WTC11 (cell line): ENCODE measurements at regions not wholly inside any gene's neighbourhood (a gene's known extent, or its start where the extent isn't known, plus 50 kb on each side); places are given as distances from the start of the nearest gene placed in this dataset.

Experiments used
- ATAC-seq: fragments of 200-7000 bp; cut with Tn5 transposase; 2 replicates; pipeline ENCODE4 v1.10.0; 2021; ENCODE audit warnings: mild to moderate bottlenecking, moderate library complexity
- CTCF ChIA-PET: fragments of 300-600 bp; sonication (Branson Sonifier 250); formaldehyde crosslinking; loops from one replicate; lab custom pipeline; 2021; ENCODE audit warnings: antibody characterized with exemption; lab: Charles Lee
- POLR2A ChIA-PET: fragments of 350-600 bp; sonication (Branson Sonifier 250); formaldehyde crosslinking; loops from one replicate; lab custom pipeline; 2021; ENCODE audit warnings: antibody characterized with exemption; lab: Charles Lee
- DNase-seq: peaks from one replicate; pipeline ENCODE4 v3.0.0; 2021; ENCODE audit warnings: low spot score
- H3K27ac Mint-ChIP-seq: 2 replicates; pipeline ENCODE4 v1.8.0; 2021; ENCODE audit warnings: mixed read lengths
- H3K27me3 Mint-ChIP-seq: 2 replicates; pipeline ENCODE4 v1.8.0; 2021; ENCODE audit warnings: low read depth, mild to moderate bottlenecking, moderate library complexity, mixed read lengths
- H3K36me3 Mint-ChIP-seq: 2 replicates; pipeline ENCODE4 v1.8.0; 2021; ENCODE audit warnings: mixed read lengths
- H3K4me1 Mint-ChIP-seq: 2 replicates; pipeline ENCODE4 v1.8.0; 2022; ENCODE audit warnings: mixed read lengths
- H3K4me3 Mint-ChIP-seq: 2 replicates; pipeline ENCODE4 v1.8.0; 2021; ENCODE audit warnings: mild to moderate bottlenecking, moderate library complexity, mixed read lengths
- H3K9me3 Mint-ChIP-seq: 2 replicates; pipeline ENCODE4 v1.8.0; 2021; ENCODE audit warnings: mixed read lengths
- AFF4 ChIP-seq: sonication (generic); formaldehyde crosslinking; IDR thresholded peaks from 2 replicates; pipeline ENCODE4 v1.8.1; 2023; ENCODE audit warnings: mild to moderate bottlenecking, missing genetic modification reagents, borderline replicate concordance
- ATF1 ChIP-seq: sonication (generic); formaldehyde crosslinking; IDR thresholded peaks from 2 replicates; pipeline ENCODE4 v1.8.1; 2023; ENCODE audit warnings: mild to moderate bottlenecking, moderate library complexity, missing genetic modification reagents
- ATF6 ChIP-seq: sonication (generic); formaldehyde crosslinking; IDR thresholded peaks from 2 replicates; pipeline ENCODE4 v1.8.1; 2023; ENCODE audit warnings: mild to moderate bottlenecking, missing genetic modification reagents
- CTCF ChIP-seq: fragments of 200-600 bp; IDR thresholded peaks from 2 replicates; pipeline ENCODE4 v1.8.0; 2022; ENCODE audit warnings: antibody characterized with exemption
- ESRRA ChIP-seq: sonication (generic); formaldehyde crosslinking; IDR thresholded peaks from 2 replicates; pipeline ENCODE4 v1.8.1; 2022; ENCODE audit warnings: mild to moderate bottlenecking, missing genetic modification reagents, borderline replicate concordance
- ETV6 ChIP-seq: sonication (generic); formaldehyde crosslinking; IDR thresholded peaks from 2 replicates; pipeline ENCODE4 v1.8.1; 2022; ENCODE audit warnings: mild to moderate bottlenecking, missing genetic modification reagents
- FOXK1 ChIP-seq: sonication (generic); formaldehyde crosslinking; IDR thresholded peaks from 2 replicates; pipeline ENCODE4 v1.8.0; 2022; ENCODE audit warnings: mild to moderate bottlenecking, moderate library complexity, missing genetic modification reagents
- IRF1 ChIP-seq: sonication (generic); formaldehyde crosslinking; IDR thresholded peaks from 2 replicates; pipeline ENCODE4 v1.8.0; 2023; ENCODE audit warnings: missing genetic modification reagents
- IRF2 ChIP-seq: sonication (generic); formaldehyde crosslinking; IDR thresholded peaks from 2 replicates; pipeline ENCODE4 v1.8.0; 2022; ENCODE audit warnings: low read depth, missing genetic modification reagents, borderline replicate concordance
- JUN ChIP-seq: sonication (generic); formaldehyde crosslinking; IDR thresholded peaks from 2 replicates; pipeline ENCODE4 v1.8.0; 2023; ENCODE audit warnings: mild to moderate bottlenecking, missing genetic modification reagents
- NFE2L1 ChIP-seq: sonication (generic); formaldehyde crosslinking; IDR thresholded peaks from 2 replicates; pipeline ENCODE4 v1.8.1; 2023; ENCODE audit warnings: missing genetic modification reagents
- SMAD3 ChIP-seq: sonication (generic); formaldehyde crosslinking; IDR thresholded peaks from 2 replicates; pipeline ENCODE4 v1.8.0; 2022; ENCODE audit warnings: missing genetic modification reagents, mild to moderate bottlenecking, borderline replicate concordance
- SMAD4 ChIP-seq: sonication (generic); formaldehyde crosslinking; IDR thresholded peaks from 2 replicates; pipeline ENCODE4 v1.8.0; 2022; ENCODE audit warnings: mild to moderate bottlenecking, missing genetic modification reagents
- ZNF423 ChIP-seq: fragments of 250-450 bp; sonication (Bioruptor Pico); IDR thresholded peaks from 2 replicates; pipeline ENCODE4 v2.1.2; 2022; ENCODE audit warnings: mild to moderate bottlenecking, moderate library complexity
- ZNF532 ChIP-seq: fragments of 250-450 bp; sonication (Bioruptor Pico); IDR thresholded peaks from 2 replicates; pipeline ENCODE4 v1.9.0; 2021; ENCODE audit warnings: mild to moderate bottlenecking, borderline replicate concordance
- ZNF671 ChIP-seq: fragments of 250-450 bp; sonication (Bioruptor Pico); IDR thresholded peaks from 2 replicates; pipeline ENCODE4 v1.8.0; 2021; ENCODE audit warnings: mild to moderate bottlenecking

- ChIA-PET POLR2A (no interaction called here), CTCF (no interaction called here)
- no peaks in the 10 kb centered on the region for H3K4me1 Mint-ChIP-seq
- peaks cover 15% of the 10 kb centered on the region; the same call in 1 of the 2 replicates for H3K9me3 Mint-ChIP-seq
- no peaks in the 10 kb centered on the region for H3K36me3 Mint-ChIP-seq
- ATAC-seq, result no peak
- H3K27me3 Mint-ChIP-seq, result no peaks in the 10 kb centered on the region
- no peak overlapping the region for H3K4me3 Mint-ChIP-seq
- TF ChIP-seq ATF6 (CRISPR knock-in tag), result no peak
- TF ChIP-seq SMAD3, result no peak
- no peak for TF ChIP-seq NFE2L1 (CRISPR knock-in tag)
- no peak for TF ChIP-seq CTCF
- no peak for TF ChIP-seq IRF2 (CRISPR knock-in tag)
- no peak for TF ChIP-seq ZNF532
- no peak for TF ChIP-seq FOXK1 (CRISPR knock-in tag)
- no peak for TF ChIP-seq SMAD4 (CRISPR knock-in tag)
- TF ChIP-seq AFF4 (CRISPR knock-in tag), result no peak
- no peak for TF ChIP-seq ZNF423 (CRISPR knock-in tag)
- TF ChIP-seq ESRRA, result no peak
- TF ChIP-seq ETV6 (CRISPR knock-in tag), result no peak
- TF ChIP-seq ATF1, result no peak
- no peak for TF ChIP-seq JUN
- TF ChIP-seq ZNF671 (CRISPR knock-in tag), result no peak
- TF ChIP-seq IRF1 (CRISPR knock-in tag), result no peak
- DNase-seq, result no peak
- no peak overlapping the region for H3K27ac Mint-ChIP-seq
These were observed 161.5 kb upstream of the PRNP start for GRCh38 chr20:4524792-4525191.
